GM21423 (cell line): ENCODE measurements at regions not wholly inside any gene's neighbourhood (a gene's known extent, or its start where the extent isn't known, plus 50 kb on each side); places are given as distances from the start of the nearest gene placed in this dataset.

Experiments used
- ATAC-seq: cut with Tn5 transposase; IDR thresholded peaks from one replicate; pipeline ENCODE4 v1.9.1; 2021; ENCODE audit warnings: mild to moderate bottlenecking, moderate library complexity; ENCODE audit not compliant: unreplicated experiment

DNA sequence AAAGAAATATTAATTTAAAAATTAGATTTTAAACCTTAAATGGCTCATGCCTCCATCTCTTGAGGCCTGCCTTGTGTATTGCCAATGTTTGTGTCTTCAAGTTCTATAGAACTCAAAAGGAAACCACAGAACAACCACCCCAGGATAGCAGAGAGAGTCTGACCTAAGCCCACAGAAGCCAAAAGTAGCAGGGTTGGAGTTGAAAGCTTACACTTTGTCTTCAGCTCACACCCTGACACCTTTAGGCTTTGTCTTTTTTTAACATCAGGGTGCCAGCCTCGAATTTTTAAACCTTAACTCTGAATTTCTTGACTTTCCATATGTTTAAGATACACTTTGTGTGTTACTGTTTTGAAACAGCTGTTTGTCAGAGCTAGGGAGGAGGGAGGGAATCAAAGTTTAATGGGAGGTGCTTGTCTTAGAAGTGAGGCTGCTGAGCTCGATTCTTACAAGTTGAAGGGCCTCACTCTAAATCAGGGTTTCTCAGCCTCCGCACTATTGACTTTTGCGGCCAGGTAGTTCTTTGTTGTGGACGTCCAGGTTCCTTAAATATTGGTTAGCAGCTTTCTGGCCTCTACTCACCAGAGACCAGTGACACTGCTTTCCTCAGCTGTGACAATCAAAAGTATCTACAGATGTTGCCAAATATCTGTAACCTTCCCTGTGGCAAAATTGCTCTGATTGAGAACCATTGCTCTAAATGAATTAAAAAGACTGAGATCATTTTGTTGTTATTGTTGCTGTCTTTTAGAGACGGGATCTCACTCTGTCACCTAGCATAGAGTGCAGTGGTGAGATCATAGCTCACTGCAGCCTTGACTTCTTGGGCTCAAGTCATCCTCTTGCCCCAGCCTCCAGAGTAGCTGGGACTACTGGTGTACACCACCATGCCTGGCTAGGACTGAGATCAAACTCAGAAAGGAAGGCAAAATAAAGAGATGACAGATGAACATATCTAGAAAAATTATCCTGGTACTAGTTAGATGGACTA lies 139.2 kb upstream of the EOMES start:
- no peak for ATAC-seq

DNA sequence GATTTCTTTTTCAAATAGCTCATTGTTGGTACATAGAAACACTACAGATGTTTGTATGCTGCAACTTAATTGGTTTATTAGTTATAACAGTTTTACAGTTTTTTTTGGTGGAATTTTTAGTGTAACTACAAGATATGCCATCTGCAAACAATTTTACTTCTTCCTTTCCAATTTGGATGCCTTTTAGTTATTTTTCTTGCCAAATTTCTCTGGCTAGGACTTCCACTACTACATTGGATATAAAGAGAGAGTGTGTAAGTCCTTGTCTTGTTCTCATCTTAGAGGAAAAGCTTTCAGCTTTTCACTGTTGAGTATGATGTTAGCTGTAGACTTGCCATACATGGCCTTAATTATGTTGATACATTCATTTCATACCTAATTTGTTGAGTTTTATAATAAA lies 143.6 kb upstream of the EOMES start:
- no peak for ATAC-seq

DNA sequence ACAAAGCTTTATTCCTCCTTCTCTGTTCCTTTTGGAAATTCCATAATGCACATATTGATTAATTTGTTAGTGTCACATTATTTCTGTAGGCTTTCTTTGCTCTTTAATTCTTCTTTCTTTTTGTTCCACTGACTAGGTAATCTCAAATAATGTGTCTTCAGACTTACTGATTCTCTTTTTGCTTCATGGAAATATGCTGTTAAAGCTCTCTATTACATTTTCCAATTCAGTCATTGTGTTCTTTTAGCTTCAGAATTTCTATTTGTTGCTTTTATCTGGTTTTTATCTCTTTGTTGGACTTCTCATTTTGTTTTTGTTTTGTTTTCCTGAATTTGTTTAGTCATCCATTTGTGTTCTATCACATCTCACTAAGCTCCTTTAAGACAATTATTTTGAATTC lies 147.0 kb upstream of the EOMES start:
- no peak for ATAC-seq

DNA sequence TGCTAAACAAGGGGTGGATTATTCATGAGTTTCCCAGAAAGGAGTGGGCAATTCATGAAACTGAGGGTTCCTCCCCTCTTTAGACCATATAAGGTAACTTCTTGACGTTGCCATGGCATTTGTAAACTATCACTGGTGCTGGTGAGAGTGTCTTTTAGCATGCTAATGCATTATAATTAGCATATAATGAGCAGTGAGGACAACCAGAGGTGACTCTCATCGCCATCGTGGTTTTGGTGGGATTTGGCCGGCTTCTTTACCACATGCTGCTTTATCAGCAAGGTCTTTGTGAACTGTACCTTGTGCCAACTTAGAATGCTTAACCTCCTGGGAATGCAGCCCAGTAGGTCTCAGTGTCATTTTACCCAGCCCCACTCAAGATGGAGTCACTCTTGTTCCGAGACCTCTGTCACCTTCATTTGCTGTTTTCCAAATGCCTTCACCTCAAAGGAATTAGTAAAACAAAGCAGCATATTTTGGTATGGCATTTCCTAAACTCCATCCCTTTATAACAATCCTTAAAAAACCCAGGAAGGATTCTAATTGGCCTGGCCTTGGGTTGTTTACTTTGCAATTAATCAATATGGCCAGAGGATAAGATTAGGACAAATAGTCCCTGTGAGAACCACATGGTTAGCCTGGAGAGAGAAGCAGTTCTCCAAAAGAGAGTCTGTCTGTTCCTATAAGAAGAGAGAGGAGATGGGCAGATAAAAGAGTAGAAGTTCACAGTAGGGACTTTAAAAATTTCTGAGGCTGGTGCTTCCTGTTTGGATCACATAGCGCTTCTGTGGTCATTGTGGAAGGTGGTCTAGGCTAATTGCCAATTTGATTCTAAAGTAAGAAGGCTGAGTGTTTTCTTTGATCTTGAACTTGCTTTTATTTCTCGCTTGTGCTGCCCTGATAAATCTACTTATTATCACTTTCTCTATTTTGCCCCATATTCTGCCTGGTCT lies 155.2 kb upstream of the EOMES start:
- no peak for ATAC-seq

DNA sequence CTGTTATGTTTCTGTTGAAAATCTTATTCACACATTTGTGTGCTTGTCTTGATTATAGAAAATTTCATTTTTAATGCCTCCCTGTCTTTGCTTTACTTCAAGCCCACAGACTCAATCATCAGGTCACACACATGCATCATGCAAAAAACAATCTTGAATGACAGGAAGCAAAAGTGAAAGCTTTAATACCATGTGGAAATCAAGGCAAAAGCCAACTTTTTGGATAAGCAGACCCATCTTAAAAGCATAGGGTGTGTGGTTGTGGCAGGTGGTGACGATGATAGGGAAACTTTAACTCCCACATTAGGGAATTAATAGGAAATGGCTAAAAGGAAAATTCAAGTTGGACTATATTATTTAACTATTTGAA lies 155.9 kb upstream of the EOMES start:
- ATAC-seq: no peak

DNA sequence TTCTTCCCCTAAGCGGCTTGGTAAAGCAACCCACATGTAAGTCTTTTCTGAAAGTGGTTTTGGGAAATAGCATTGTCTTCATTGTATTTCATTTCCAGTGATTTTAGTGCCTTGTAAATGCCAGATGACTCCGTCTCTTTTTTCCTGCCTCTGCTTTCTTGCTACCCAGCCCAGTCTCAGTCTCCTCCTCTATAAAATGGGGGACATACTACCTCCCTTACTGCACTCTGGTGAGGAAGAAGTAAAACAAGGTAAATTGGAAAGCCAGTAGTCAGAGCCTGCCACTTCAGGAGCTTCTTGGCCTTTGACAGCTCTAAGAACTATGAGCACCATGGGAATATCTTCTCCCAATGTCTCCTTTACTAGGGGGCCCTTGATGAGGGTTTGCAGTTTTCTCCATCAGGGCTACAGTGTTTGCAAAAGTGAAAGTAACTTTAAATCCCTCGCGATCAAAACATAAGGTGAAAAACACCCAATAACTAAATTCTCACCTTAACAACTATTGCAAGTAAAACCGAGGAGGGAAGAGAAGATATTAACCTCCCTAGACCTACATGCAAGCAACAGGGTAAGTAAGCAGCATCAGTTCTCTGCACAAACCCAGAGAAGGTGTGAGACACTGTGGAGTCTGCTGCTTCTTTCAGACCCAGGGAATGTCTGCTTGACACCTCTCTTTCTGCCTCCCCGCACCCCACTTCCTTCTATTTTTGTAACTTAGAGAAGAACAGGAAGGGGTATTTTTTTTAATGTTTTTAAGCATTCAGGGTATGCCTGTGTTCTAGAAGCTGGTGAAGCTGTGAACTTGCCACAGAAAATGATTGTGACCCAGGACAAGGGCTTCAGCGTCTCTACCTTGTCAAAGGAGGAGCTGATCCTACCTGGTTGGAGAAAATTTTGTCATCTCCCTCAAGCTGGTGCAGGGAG lies 159.1 kb upstream of the EOMES start:
- ATAC-seq: peak; percentile 46

DNA sequence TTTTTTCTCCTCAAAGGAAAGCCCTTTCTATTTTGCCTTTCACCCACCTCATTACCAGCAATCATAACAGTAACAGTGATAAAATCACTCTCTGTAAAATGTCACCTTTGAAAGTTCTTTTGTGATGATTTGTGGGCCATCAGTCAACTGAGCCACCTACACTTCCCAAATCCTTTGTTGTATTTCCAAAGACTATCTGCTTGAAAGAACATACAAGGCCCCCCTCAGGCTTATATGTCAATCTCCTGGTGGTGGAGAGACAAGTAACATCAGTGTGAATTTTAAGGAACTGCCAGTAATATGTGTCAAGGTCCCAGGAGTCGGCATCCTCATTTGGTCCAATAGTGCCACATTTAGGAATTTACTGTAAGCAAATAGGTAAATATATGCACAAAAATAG lies 161.1 kb upstream of the EOMES start:
- ATAC-seq: no peak

DNA sequence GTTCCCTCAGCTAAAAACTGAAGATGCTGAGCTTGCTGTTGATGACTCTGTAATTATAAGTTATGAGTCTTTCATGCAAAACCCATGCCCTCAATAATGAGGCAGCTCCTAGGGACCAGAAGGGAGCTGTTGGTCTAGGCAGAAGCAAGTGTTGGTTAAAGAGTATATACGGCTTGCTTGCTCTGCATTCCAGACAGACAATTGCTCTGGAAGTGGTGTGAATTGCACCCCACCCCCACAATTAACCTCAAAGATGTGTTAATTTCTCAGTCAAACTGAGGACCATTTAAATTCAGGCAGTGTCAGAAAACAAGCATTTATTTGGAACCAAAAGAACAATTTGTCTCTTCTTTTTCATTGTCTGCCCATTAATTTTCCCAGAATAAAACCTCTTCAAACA lies 163.5 kb upstream of the EOMES start:
- no peak for ATAC-seq

DNA sequence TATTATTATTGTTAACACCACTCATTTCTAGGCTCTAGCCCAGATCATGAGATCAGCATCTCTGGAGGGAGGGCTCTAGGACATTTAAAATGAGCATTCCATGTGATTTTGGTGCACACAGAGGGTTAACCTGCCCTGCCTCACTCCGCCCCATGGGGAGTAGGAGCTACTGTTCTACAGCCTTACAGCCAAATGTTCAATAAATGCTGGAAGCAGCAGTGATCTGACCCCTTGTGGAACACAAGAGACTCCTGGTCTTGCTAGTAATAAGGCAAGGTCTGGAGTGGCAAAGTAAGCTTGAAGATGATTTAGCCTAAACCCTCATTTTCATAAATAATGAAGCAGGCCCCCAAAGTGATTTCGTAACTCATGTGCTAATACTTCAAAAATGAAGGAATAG lies 166.4 kb upstream of the EOMES start:
- no peak for ATAC-seq

DNA sequence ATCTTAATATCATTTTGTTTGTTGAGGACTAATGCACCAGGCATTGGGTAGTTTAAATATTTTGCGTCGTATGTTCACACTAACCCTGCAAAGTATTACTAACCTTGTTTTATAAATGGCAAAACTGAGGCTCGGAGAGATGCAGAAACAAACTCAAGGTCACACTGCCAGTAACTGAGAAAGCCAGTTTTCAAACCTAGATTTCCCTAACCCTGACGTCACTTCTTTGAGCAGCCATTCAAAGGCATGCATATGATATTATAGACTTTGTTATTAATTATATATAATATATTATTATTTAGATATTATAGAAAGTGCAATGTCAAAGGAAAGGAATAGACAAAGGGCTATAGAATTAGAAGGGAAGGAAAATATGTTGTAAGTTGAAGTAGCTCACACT lies 167.6 kb upstream of the EOMES start:
- no peak for ATAC-seq

DNA sequence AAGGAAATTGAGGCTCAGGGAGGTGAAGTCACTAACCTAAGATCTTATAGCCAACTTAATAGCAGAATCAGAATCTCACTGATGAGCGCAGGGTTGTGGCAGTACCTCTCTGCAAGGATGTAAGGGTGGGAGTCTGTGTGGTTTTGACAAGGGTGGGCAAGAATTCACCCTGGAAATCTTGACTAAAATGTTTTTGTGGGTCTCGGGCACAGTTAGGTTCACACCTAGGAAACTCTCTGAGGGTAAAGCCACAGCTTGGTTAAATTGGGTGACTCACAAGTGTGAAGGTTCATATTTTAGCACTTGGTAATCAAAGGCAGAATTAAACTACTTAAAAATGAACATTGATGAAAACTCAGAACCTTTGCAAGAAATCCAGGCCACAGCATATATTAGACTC lies 178.2 kb upstream of the EOMES start:
- ATAC-seq: no peak

DNA sequence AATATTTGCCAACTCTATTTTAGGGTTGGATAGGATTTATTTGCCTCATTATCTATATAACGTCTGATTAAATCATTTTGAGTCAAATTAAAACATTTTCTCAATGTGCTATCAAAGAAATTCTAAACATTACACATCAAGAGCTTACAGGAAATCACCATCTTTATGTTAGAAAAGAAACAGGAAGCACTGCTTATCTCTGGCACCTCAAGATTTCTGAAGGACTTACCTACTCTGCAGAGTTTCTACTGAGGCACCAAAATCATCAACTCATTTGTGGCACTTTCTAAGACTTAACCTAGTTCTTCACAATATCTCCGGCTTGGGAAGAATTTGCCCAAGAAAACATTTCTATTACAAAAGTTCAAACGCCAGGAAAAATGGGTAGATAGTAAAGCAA lies 181.3 kb upstream of the EOMES start:
- no peak for ATAC-seq

DNA sequence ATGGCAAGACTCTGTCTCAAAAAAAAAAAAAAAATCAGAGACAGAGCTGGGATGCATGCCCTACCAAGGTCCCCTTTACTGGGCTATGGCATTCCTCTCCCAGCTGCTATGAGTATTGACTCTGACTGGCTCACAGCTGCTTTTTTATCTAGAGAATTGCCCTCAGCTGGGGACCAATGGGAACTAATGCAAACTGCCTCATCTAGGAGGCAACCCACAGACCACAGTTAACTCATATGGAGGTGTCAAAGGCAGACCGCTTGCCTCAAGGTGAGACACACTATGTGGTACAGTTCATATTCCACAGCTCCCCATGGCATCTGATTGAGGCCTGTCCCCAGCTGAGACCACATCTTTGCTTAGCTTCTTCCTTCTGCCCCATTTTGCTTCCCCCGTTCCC lies 183.5 kb upstream of the EOMES start:
- ATAC-seq: no peak

DNA sequence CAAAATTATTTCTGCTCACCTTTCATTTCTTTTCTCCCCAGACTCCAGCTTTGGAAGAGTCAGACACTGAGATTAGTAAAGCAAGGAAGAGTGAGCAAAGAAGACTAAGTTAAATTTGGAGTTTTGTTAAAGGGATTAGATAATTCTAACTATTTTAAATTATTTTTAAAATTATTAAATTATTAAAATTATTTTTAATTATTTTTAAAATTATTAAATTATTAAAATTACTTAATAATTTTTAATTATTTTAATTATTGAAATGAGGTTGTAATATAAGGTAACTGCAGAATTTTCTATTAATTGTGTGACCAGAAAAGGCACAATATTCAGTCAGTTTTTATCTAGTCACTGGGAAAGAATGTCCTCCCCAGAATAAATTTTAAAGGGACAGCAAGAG lies 185.0 kb upstream of the EOMES start:
- no peak for ATAC-seq

DNA sequence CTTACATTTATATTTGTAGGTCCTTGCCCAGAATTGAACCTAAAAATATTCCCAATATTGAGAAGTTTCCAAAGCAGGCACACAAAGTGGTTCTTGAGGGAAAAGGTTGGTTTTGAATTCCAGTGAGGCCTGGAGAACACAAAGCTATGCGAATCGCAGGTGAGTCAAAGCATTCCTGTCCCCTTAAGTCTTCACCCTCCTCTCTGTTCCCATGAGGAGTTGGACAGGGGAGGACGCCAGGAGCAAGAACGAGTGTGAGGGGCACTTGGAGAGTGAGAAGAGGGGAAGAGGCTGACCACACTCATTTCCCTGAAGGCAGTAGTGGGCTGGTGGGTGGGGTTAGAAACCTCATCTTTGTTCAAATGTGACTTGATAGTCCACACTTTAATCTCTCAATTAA lies 185.8 kb upstream of the EOMES start:
- no peak for ATAC-seq

DNA sequence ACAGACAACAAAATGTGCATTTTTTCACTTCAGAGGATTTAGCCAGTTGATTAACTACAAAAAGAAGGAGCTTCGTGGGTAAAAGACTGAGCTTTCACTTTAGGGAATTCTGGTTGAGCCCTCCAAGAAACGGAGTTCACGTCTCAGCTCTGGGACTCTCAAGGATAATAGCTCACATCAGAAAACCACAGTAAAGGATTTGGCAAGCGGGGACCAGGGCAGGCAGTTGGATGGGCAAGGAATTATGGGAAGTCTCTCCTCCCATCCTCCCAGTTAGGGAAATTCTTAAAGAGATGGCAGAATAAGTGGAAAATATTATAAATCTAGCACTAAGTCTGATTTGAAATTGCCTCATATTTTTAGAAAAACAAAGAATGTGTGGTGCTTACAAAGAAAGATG lies 188.3 kb upstream of the EOMES start:
- no peak for ATAC-seq

DNA sequence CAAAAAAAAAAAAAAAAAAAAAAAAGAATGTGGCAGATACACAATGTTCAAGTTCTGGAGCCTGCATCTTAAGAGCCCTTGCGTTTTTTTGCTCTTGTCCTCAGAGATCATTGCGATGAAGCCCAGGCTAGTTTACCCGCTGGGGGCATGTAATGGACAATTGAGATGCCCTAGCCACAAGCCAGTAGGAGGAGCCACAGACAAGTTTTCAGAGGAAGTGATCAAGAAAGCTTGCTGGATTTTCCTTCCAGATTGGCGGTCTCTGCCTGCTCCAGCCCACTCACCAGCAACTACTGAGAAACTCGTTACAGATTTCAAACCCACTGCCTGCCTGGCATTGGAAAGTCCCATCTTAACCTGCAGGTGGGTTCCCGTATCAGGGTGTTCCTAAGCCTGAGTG lies 192.1 kb upstream of the EOMES start:
- ATAC-seq: no peak

DNA sequence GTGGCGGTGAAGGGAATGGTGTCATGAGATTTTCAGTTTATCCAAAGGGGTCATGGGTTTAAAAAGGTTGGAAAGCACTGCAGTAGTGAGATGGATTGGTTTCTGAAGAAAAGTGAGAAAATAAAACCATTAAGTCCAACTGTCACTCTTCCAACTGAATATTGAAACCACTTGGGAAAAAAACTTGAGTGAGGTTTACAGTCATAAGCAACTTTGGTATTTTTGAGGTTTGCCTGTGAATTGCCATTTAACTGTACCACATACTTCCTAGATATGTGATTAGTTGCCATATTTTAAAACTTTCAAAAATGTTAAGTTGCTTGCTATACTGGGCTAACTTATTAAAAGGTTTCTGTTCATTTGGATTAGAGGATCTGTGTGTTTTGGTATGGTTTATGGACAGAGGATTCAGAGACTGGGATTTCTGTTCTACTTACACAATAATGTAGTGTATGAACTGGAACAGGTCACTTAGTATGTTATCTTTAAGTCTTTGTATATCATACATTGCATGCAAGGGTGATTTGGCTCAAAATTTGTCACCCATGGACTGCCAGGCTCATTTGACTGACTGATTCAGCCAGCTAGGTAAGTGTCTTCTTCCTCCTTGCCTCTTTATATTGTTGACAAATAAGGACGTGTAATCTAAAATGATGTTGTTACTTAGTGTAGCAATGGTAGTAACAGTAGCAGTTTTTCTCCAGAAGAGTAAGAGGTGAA lies 201.4 kb upstream of the EOMES start:
- ATAC-seq: no peak

DNA sequence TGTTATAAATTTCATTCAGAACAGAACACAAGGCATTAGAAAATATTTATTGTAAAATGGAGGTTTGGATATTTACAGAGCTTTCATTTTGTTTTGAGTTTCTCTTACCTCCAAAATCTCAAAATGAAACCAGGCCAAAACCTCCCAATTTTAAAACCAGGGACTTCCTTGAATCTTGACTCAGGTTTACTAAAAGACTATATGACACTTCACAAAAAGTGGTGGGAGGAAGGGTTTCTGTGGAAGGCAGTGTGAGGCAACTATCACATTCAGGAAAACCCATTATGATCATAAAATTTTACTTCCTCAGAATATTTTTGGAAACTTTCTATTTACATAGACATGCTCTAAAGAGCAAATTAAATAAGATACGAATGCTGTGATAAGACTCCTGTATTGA lies 205.8 kb upstream of the EOMES start:
- no peak for ATAC-seq

DNA sequence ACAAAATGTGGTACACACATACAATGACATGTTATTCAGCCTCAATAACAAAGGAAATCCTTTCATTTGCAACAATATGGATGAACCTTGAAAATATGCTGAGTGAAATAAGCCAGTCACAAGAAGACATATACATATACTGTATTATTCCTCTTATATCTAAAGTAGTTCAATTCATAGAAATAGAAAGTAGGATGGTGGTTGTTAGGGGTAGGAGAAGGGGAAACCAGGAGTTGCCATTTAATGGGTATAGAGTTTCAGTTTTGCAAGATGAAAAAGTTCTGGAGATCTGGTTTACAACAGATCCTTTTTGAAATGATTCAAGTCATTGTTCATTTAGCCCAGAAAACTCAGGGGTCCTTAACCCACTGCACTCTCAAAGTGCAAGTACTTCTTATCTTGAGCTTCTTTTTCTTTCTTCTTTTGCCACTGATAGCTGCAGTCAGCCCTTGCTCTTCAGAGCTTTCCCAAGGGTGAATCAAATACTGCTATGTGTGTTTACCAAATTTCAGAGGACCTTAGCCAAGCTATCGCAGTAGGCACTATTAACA lies 208.0 kb upstream of the EOMES start:
- no peak for ATAC-seq
